GM23338 (cell line): ENCODE measurements at regions not wholly inside any gene's neighbourhood (a gene's known extent, or its start where the extent isn't known, plus 50 kb on each side); places are given as distances from the start of the nearest gene placed in this dataset.
"Not testable (repeated sequence)": the region's sequence is repeated elsewhere in the genome, so short reads cannot be mapped to it uniquely, and the experiment has no call there.

Source experiments
- ATAC-seq: fragments of 200-7000 bp; cut with Tn5 transposase; 3 replicates; pipeline ENCODE4 v1.9.1; 2020
- DNase-seq: peaks from one replicate; pipeline ENCODE4 v3.0.0-alpha.2; 2015; ENCODE audit warnings: low spot score
- H2AFZ ChIP-seq: fragments of 200-600 bp; sonication (generic); 2 replicates; pipeline ENCODE4 v1.8.0; 2016; ENCODE audit warnings: antibody characterized with exemption, mild to moderate bottlenecking, moderate library complexity
- H3F3A ChIP-seq: fragments of 200-600 bp; sonication (generic); replicated peaks from 2 replicates; pipeline ENCODE4 v1.8.0; 2017; ENCODE audit warnings: antibody characterized with exemption, mixed run types, low read depth
- H3K27ac ChIP-seq: fragments of 200-600 bp; sonication (generic); 2 replicates; pipeline ENCODE4 v1.6.1; 2016; ENCODE audit warnings: low read depth
- H3K27me3 ChIP-seq: fragments of 200-600 bp; sonication (generic); 2 replicates; pipeline ENCODE4 v1.8.0; 2016; ENCODE audit warnings: mild to moderate bottlenecking, mixed run types, moderate library complexity; ENCODE audit not compliant: insufficient read depth
- H3K36me3 ChIP-seq: fragments of 200-600 bp; sonication (generic); 2 replicates; pipeline ENCODE4 v1.8.0; 2016; ENCODE audit warnings: mild to moderate bottlenecking; ENCODE audit not compliant: insufficient read depth
- H3K4me1 ChIP-seq: fragments of 200-600 bp; sonication (generic); 2 replicates; pipeline ENCODE4 v1.8.0; 2016; ENCODE audit warnings: mild to moderate bottlenecking, moderate library complexity; ENCODE audit not compliant: insufficient read depth
- H3K4me2 ChIP-seq: fragments of 200-600 bp; sonication (generic); 2 replicates; pipeline ENCODE4 v1.7.1; 2017; ENCODE audit warnings: mixed run types
- H3K4me3 ChIP-seq: fragments of 200-600 bp; sonication (generic); 2 replicates; pipeline ENCODE4 v1.6.1; 2016; ENCODE audit warnings: mixed run types
- H3K79me2 ChIP-seq: fragments of 200-600 bp; sonication (generic); replicated peaks from 2 replicates; pipeline ENCODE4 v1.8.0; 2017; ENCODE audit warnings: mild to moderate bottlenecking; ENCODE audit not compliant: insufficient read depth
- H3K9me2 ChIP-seq: fragments of 200-600 bp; sonication (generic); 2 replicates; pipeline ENCODE4 v1.8.0; 2017; ENCODE audit not compliant: insufficient read depth
- H4K20me1 ChIP-seq: fragments of 200-600 bp; sonication (generic); replicated peaks from 2 replicates; pipeline ENCODE4 v1.8.0; 2017; ENCODE audit warnings: mild to moderate bottlenecking; ENCODE audit not compliant: insufficient read depth
- H3K27ac Mint-ChIP-seq: 2 replicates; pipeline ENCODE4 v1.8.0; 2020; ENCODE audit warnings: inconsistent platforms, mild to moderate bottlenecking, moderate library complexity, mixed read lengths
- H3K27me3 Mint-ChIP-seq: 3 replicates; pipeline ENCODE4 v1.8.0; 2022; ENCODE audit warnings: low read depth, mild to moderate bottlenecking, moderate library complexity, mixed read lengths, inconsistent platforms; ENCODE audit not compliant: insufficient read depth, poor library complexity
- H3K36me3 Mint-ChIP-seq: 3 replicates; pipeline ENCODE4 v1.8.0; 2021; ENCODE audit warnings: low read depth, mild to moderate bottlenecking, inconsistent platforms, moderate library complexity, mixed read lengths
- H3K4me1 Mint-ChIP-seq: 3 replicates; pipeline ENCODE4 v1.8.0; 2020; ENCODE audit warnings: mild to moderate bottlenecking, inconsistent platforms, mixed read lengths
- H3K4me3 Mint-ChIP-seq: 3 replicates; pipeline ENCODE4 v1.8.0; 2021; ENCODE audit warnings: moderate library complexity, mild to moderate bottlenecking, inconsistent platforms, mixed read lengths
- H3K9me3 Mint-ChIP-seq: 3 replicates; pipeline ENCODE4 v1.8.0; 2020; ENCODE audit warnings: moderate library complexity, mild to moderate bottlenecking, inconsistent platforms, mixed read lengths
- EZH2phosphoT487 ChIP-seq: fragments of 200-600 bp; sonication (generic); IDR thresholded peaks from one replicate; pipeline ENCODE4 v1.8.1; 2018; ENCODE audit warnings: antibody characterized with exemption; ENCODE audit not compliant: unreplicated experiment
- JUNB ChIP-seq: IDR thresholded peaks from one replicate; pipeline ENCODE4 v1.6.1; 2016; ENCODE audit warnings: antibody characterized with exemption; ENCODE audit not compliant: unreplicated experiment
- NANOG ChIP-seq: IDR thresholded peaks from 2 replicates; pipeline ENCODE4 v1.6.1; 2016; ENCODE audit warnings: antibody characterized with exemption, borderline replicate concordance
- POLR2AphosphoS5 ChIP-seq: IDR thresholded peaks from 2 replicates; pipeline ENCODE4 v1.6.1; 2016; ENCODE audit warnings: antibody characterized with exemption, low read depth
- ZNF114 ChIP-seq: fragments of 250-450 bp; sonication (Bioruptor Pico); IDR thresholded peaks from 2 replicates; pipeline ENCODE4 v1.5.0; 2020; ENCODE audit warnings: mild to moderate bottlenecking, moderate library complexity
- TF ChIP-seq, protein P1 (sequence below): IDR thresholded peaks from 2 replicates; pipeline ENCODE4 v1.6.1; 2016; ENCODE audit warnings: antibody characterized with exemption
- TF ChIP-seq, protein P2 (sequence below): IDR thresholded peaks from one replicate; pipeline ENCODE4 v1.6.1; 2018; ENCODE audit warnings: antibody characterized with exemption; ENCODE audit not compliant: unreplicated experiment

- H3K79me2 ChIP-seq, H3K36me3 Mint-ChIP-seq, H4K20me1 ChIP-seq, ATAC-seq, H3K36me3 ChIP-seq, H3K4me2 ChIP-seq, H3F3A ChIP-seq, H2AFZ ChIP-seq, H3K9me2 ChIP-seq, H3K27ac Mint-ChIP-seq, H3K4me3 Mint-ChIP-seq, H3K27me3 ChIP-seq, H3K9me3 Mint-ChIP-seq, H3K27me3 Mint-ChIP-seq, H3K4me3 ChIP-seq, DNase-seq, H3K4me1 ChIP-seq, H3K4me1 Mint-ChIP-seq, H3K27ac ChIP-seq: not testable (repeated sequence)
Observed at GRCh38 chr18:44362213-44362612, 318.5 kb upstream of the SETBP1 start.

GRCh38 chr18:44370861-44371260 is 309.8 kb upstream of the SETBP1 start:
- Histone ChIP-seq H3F3A (no peaks in the 10 kb centered on the region), H3K4me3 (no peak overlapping the region), H2AFZ (no peak overlapping the region), H4K20me1 (no peaks in the 10 kb centered on the region), H3K27me3 (no peaks in the 10 kb centered on the region), H3K4me1 (no peaks in the 10 kb centered on the region), H3K9me2 (peaks cover 14% of the 10 kb centered on the region), H3K36me3 (no peaks in the 10 kb centered on the region), H3K79me2 (no peaks in the 10 kb centered on the region), H3K4me2 (no peak overlapping the region), H3K27ac (no peak overlapping the region)
- Mint-ChIP-seq H3K4me3 (no peak overlapping the region), H3K27ac (no peak overlapping the region), H3K4me1 (no peaks in the 10 kb centered on the region), H3K27me3 (no peaks in the 10 kb centered on the region), H3K9me3 (peaks cover 37% of the 10 kb centered on the region), H3K36me3 (peaks cover 3% of the 10 kb centered on the region; the same call in 1 of the 3 replicates)
- ATAC-seq (no peak), DNase-seq (no peak)
- no peak for TF ChIP-seq JUNB
- TF ChIP-seq, protein P1, sequence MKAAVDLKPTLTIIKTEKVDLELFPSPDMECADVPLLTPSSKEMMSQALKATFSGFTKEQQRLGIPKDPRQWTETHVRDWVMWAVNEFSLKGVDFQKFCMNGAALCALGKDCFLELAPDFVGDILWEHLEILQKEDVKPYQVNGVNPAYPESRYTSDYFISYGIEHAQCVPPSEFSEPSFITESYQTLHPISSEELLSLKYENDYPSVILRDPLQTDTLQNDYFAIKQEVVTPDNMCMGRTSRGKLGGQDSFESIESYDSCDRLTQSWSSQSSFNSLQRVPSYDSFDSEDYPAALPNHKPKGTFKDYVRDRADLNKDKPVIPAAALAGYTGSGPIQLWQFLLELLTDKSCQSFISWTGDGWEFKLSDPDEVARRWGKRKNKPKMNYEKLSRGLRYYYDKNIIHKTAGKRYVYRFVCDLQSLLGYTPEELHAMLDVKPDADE = no peak
- no peak for TF ChIP-seq ZNF114 (CRISPR knock-in tag)
- TF ChIP-seq EZH2phosphoT487 = no peak
- TF ChIP-seq NANOG = no peak

- no peaks in the 10 kb centered on the region for H3K36me3 ChIP-seq
- H3K4me3 Mint-ChIP-seq = no peak overlapping the region
- H4K20me1 ChIP-seq = no peaks in the 10 kb centered on the region
- TF ChIP-seq JUNB (no peak), POLR2AphosphoS5 (no peak), NANOG (no peak), EZH2phosphoT487 (no peak), ZNF114 (CRISPR knock-in tag) (no peak)
- TF ChIP-seq, protein P2, sequence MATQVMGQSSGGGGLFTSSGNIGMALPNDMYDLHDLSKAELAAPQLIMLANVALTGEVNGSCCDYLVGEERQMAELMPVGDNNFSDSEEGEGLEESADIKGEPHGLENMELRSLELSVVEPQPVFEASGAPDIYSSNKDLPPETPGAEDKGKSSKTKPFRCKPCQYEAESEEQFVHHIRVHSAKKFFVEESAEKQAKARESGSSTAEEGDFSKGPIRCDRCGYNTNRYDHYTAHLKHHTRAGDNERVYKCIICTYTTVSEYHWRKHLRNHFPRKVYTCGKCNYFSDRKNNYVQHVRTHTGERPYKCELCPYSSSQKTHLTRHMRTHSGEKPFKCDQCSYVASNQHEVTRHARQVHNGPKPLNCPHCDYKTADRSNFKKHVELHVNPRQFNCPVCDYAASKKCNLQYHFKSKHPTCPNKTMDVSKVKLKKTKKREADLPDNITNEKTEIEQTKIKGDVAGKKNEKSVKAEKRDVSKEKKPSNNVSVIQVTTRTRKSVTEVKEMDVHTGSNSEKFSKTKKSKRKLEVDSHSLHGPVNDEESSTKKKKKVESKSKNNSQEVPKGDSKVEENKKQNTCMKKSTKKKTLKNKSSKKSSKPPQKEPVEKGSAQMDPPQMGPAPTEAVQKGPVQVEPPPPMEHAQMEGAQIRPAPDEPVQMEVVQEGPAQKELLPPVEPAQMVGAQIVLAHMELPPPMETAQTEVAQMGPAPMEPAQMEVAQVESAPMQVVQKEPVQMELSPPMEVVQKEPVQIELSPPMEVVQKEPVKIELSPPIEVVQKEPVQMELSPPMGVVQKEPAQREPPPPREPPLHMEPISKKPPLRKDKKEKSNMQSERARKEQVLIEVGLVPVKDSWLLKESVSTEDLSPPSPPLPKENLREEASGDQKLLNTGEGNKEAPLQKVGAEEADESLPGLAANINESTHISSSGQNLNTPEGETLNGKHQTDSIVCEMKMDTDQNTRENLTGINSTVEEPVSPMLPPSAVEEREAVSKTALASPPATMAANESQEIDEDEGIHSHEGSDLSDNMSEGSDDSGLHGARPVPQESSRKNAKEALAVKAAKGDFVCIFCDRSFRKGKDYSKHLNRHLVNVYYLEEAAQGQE = no peak
- TF ChIP-seq, protein P1 = no peak
Observed at GRCh38 chr18:44374966-44375365, 305.7 kb upstream of the SETBP1 start.

More at GRCh38 chr18:44374966-44375365, 305.7 kb upstream of the SETBP1 start:
- ATAC-seq = no peak
- Histone ChIP-seq H2AFZ (no peak overlapping the region), H3K4me3 (no peak overlapping the region), H3K27me3 (no peaks in the 10 kb centered on the region), H3K4me1 (no peaks in the 10 kb centered on the region), H3K79me2 (no peaks in the 10 kb centered on the region), H3K4me2 (no peak overlapping the region), H3K9me2 (peaks cover 14% of the 10 kb centered on the region), H3F3A (no peaks in the 10 kb centered on the region), H3K27ac (no peak overlapping the region)
- DNase-seq = no peak
- Mint-ChIP-seq H3K27ac (no peak overlapping the region), H3K4me1 (no peaks in the 10 kb centered on the region), H3K27me3 (no peaks in the 10 kb centered on the region), H3K36me3 (peaks cover 3% of the 10 kb centered on the region; the same call in 1 of the 3 replicates), H3K9me3 (peaks cover 39% of the 10 kb centered on the region)
